ENCODE measurements at regions not wholly inside any gene's neighbourhood (a gene's known extent, or its start where the extent isn't known, plus 50 kb on each side); places are given as distances from the start of the nearest gene placed in this dataset.

GRCh38 chr20:11483697-11484096 is 434.0 kb upstream of the BTBD3 start:
- TF ChIP-seq GATA2 (IDR thresholded peaks at IDR 0.05; ENCODE audit: low read depth, low read length) = no peak
- TF ChIP-seq GATA3 (IDR thresholded peaks at IDR 0.05; ENCODE audit: low read depth, low read length) = no peak

Measured in SH-SY5Y (cell line).